ENCODE measurements at regions not wholly inside any gene's neighbourhood (a gene's known extent, or its start where the extent isn't known, plus 50 kb on each side); places are given as distances from the start of the nearest gene placed in this dataset.

DNA sequence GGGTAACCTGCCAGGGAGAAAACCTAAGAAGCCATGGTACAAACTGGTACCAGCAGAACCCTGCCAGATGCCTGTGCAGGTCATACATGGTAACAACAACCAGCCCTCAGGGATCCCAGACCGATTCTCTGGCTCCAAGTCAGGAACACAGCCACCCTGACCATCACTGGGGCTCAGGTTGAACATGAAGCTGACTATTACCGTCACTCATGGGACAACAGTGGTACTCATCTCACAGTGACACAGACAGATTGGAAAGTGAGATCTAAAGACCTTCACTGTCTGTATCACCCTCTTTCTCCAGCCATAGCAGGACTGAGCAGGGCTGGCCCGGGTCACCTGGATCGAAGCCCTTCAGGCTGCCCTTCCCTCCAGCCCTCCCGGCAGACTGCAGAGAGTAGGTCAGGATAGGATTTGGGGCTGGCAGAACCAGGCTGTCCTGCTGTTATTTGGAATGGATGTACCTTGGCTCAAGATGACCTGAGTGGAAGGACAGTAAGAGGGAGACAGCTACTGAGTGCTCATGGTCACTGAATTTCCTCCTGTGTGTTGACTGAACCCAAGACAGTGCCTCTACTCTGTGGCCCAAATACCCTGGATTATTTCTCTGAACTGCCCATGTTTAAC, 94.7 kb downstream of the GGTLC2 start:
- TF ChIP-seq, protein P1, sequence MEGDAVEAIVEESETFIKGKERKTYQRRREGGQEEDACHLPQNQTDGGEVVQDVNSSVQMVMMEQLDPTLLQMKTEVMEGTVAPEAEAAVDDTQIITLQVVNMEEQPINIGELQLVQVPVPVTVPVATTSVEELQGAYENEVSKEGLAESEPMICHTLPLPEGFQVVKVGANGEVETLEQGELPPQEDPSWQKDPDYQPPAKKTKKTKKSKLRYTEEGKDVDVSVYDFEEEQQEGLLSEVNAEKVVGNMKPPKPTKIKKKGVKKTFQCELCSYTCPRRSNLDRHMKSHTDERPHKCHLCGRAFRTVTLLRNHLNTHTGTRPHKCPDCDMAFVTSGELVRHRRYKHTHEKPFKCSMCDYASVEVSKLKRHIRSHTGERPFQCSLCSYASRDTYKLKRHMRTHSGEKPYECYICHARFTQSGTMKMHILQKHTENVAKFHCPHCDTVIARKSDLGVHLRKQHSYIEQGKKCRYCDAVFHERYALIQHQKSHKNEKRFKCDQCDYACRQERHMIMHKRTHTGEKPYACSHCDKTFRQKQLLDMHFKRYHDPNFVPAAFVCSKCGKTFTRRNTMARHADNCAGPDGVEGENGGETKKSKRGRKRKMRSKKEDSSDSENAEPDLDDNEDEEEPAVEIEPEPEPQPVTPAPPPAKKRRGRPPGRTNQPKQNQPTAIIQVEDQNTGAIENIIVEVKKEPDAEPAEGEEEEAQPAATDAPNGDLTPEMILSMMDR (IDR thresholded peaks at IDR 0.05; ENCODE audit: low read depth, low read length), result no peak
- TF ChIP-seq POLR2A (IDR thresholded peaks at IDR 0.05; ENCODE audit: extremely low read depth, insufficient read length) (no peak), MYC (IDR thresholded peaks at IDR 0.05; ENCODE audit: low read depth, low read length) (no peak)
